Activated CD4-positive, alpha-beta memory T cell treated with anti-CD3 and anti-CD28 coated beads, Interleukin-2, amount 10 ng/mL, durations not matched to agents 7 days and 5 days (primary cell): ENCODE measurements at regions not wholly inside any gene's neighbourhood (a gene's known extent, or its start where the extent isn't known, plus 50 kb on each side); places are given as distances from the start of the nearest gene placed in this dataset.

ENCODE experiments used
- CTCF ChIA-PET: fragments of 350-600 bp; sonication (Branson Sonifier 250); formaldehyde crosslinking; loops from one replicate; lab custom pipeline; 2021; ENCODE audit warnings: antibody characterized with exemption, inconsistent platforms; lab: Charles Lee
- POLR2A ChIA-PET: fragments of 350-600 bp; sonication (Branson Sonifier 250); formaldehyde crosslinking; loops from one replicate; lab custom pipeline; 2021; ENCODE audit warnings: antibody characterized with exemption; lab: Charles Lee
- DNase-seq: peaks from one replicate; pipeline ENCODE4 v3.0.0-alpha.2; 2020
- H3K27ac Mint-ChIP-seq: one replicate; pipeline ENCODE4 v1.8.0; 2021; ENCODE audit warnings: mild to moderate bottlenecking, mixed read lengths
- H3K27me3 Mint-ChIP-seq: one replicate; pipeline ENCODE4 v1.8.0; 2021; ENCODE audit warnings: mixed read lengths
- H3K36me3 Mint-ChIP-seq: one replicate; pipeline ENCODE4 v1.8.0; 2021; ENCODE audit warnings: low read depth, mixed read lengths
- H3K4me1 Mint-ChIP-seq: one replicate; pipeline ENCODE4 v1.8.0; 2021; ENCODE audit warnings: mixed read lengths
- H3K4me3 Mint-ChIP-seq: one replicate; pipeline ENCODE4 v1.8.0; 2021; ENCODE audit warnings: mild to moderate bottlenecking, mixed read lengths
- H3K9me3 Mint-ChIP-seq: one replicate; pipeline ENCODE4 v1.8.0; 2021; ENCODE audit warnings: mixed read lengths

DNA sequence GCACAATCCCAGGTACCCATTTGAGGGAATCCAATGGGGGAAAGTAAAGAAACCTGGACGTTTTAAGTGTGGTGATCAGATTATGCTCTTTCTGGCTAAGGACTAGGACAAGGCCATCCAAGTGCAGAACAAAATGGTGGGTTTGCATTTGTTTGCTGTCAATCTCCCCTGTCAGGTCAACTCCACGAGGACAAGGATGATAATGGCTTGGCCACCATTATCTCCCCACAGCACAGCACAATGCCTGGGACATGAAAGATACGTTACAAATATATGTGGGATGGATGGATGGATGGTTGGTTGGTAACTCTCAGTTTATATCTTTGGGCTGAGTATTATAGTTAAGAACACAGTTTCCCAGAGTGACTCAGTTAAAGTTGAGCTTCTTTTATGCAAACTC, 526.9 kb downstream of the NPIPA7 start:
- H3K4me1 Mint-ChIP-seq: no peaks in the 10 kb centered on the region
- no peak for DNase-seq
- H3K27ac Mint-ChIP-seq: no peak overlapping the region
- no peaks in the 10 kb centered on the region for H3K9me3 Mint-ChIP-seq
- CTCF ChIA-PET: no interaction called here
- no peak overlapping the region for H3K4me3 Mint-ChIP-seq
- no peaks in the 10 kb centered on the region for H3K36me3 Mint-ChIP-seq
- H3K27me3 Mint-ChIP-seq: no peaks in the 10 kb centered on the region
- POLR2A ChIA-PET: no interaction called here

DNA sequence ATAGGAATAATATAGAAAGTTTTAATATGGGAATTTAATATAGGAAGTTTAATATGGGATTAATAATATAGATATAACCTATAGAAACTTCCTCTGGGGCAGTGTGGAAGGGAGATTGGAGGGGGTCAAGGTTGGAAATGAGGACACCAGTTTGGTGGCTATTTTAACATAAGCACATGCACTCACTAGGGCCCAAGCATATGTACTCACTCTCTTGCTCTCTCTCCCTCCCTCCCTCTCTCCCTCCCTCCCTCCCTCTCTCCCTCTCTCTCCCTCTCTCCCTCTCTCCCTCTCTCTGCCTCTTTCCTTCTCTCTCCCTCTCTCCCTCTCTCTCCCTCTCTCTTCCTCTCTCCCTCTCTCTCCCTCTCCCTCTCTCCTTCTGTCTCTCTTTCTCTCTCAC, 528.1 kb downstream of the NPIPA7 start:
- ChIA-PET POLR2A (no interaction called here), CTCF (no interaction called here)
- Mint-ChIP-seq H3K4me1 (no peaks in the 10 kb centered on the region), H3K27ac (no peak overlapping the region), H3K9me3 (no peaks in the 10 kb centered on the region), H3K27me3 (peaks cover under 1% of the 10 kb centered on the region), H3K36me3 (no peaks in the 10 kb centered on the region), H3K4me3 (no peak overlapping the region)
- DNase-seq: no peak

DNA sequence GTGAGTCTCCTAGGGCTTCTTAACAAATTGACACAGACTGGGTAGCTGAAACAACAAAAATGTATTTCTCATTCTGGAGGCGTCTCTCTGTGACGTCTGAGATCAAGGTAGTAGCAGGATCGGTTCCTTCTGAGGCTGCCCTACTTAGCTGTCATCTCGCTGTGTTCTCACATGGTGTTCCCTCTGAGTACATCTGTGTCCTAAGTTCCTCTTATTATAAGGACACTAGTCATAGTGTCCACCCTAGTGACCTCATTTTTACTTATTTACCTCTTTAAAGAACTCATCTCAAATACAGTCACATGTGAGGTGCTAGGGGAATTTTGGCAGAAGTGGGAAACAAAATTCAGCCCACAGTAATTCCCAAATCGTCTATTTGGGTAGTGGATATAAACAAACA, 529.1 kb downstream of the NPIPA7 start:
- Mint-ChIP-seq H3K27ac (no peak overlapping the region), H3K4me3 (no peak overlapping the region), H3K36me3 (no peaks in the 10 kb centered on the region), H3K4me1 (no peaks in the 10 kb centered on the region), H3K27me3 (peaks cover 2% of the 10 kb centered on the region), H3K9me3 (no peaks in the 10 kb centered on the region)
- CTCF ChIA-PET: no interaction called here
- no peak for DNase-seq
- POLR2A ChIA-PET: no interaction called here

DNA sequence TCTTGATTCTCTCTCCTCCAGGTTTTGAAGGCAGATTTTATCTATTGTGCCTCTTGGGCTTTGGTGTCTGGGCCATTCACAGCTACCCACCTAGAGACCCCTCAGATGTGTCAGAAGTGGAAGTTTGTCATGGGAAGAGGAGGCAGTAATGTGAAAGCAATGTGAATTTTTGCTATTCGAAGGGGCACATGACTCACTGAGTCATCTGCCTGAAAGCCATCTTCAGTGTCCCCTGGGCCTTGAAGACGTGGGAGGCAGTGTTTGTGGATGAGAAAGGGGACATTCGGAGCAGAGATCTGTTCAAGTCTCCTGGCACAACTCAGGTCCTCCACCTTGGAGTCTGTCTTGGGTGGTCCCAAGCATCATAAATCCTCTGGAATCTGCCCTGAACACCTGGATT, 530.2 kb downstream of the NPIPA7 start:
- CTCF ChIA-PET: no interaction called here
- H3K4me1 Mint-ChIP-seq: no peaks in the 10 kb centered on the region
- no peak overlapping the region for H3K27ac Mint-ChIP-seq
- no peaks in the 10 kb centered on the region for H3K9me3 Mint-ChIP-seq
- POLR2A ChIA-PET: no interaction called here
- no peak for DNase-seq
- H3K36me3 Mint-ChIP-seq: no peaks in the 10 kb centered on the region
- peaks cover 5% of the 10 kb centered on the region for H3K27me3 Mint-ChIP-seq
- no peak overlapping the region for H3K4me3 Mint-ChIP-seq

DNA sequence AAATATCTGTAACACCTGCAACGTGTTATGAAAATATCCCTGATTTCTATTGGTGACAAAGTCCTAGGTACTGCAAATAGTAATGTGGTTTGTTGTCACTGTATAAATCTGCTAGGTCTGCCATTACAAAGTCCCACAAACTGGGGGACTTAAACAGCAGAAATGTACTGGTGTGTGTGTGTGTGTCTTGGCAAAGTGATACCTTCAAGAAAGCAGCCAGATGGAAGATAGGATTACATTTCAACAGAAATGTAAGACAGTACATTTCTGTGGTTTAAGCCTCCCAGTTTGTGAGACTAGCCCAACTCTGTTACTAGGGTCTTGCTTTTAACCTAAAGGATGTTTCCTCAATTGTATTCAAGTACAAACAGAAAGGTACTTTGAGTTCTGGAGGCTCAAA, 531.7 kb downstream of the NPIPA7 start:
- Mint-ChIP-seq H3K27me3 (peaks cover 5% of the 10 kb centered on the region), H3K4me3 (no peak overlapping the region), H3K36me3 (no peaks in the 10 kb centered on the region), H3K4me1 (no peaks in the 10 kb centered on the region), H3K27ac (no peak overlapping the region), H3K9me3 (no peaks in the 10 kb centered on the region)
- DNase-seq: no peak
- ChIA-PET CTCF (no interaction called here), POLR2A (no interaction called here)

DNA sequence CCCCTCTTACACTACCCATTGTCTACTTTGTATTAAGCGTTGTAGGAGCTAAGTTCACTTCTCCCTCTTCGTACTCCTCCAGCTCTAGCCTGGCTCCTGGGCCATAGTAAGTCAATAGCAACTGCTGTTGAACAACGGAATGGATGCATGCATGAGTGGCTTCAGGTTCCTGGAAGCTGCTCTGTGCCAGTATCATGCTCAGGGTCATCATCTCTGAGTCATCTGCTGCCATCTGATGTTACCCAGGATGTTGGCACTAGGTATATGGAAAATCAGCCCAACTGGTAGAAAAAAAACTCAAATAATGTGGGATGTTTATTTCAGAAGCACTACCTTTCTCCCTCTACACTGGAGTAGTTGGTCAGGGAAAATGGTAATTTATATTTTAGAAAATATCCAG, 536.8 kb downstream of the NPIPA7 start:
- Mint-ChIP-seq H3K4me1 (no peaks in the 10 kb centered on the region), H3K27ac (no peak overlapping the region), H3K4me3 (no peak overlapping the region), H3K27me3 (peaks cover 5% of the 10 kb centered on the region), H3K36me3 (no peaks in the 10 kb centered on the region), H3K9me3 (no peaks in the 10 kb centered on the region)
- DNase-seq: no peak
- ChIA-PET CTCF (no interaction called here), POLR2A (no interaction called here)

DNA sequence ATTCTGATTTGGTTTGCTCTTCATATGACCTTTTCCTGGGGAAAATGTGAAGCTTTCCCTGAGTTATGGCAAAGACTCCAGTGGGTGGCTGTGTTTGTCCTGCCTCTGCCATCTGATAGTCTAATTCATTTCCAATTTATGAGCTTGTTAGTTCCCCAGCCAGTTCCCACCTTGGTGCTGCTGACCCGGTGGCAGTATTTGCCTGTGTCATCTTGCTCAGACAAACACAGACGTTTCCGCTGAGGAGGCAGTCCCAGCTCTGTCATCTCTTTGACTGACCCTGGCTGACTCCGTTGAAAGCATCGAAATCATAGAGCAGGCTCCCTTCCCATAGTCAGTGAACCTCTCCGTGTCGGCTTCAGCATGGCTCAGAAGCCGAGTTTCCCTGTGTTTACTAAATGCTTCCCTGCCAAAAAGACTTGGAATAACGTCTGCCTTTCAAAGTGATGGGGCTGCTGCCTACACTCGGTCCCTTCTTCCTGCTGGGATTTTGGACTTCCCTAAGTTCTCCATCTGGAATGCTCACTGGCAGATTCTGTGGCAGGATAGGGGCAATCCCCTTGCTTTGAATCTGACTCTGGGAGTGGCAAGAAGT, 538.3 kb downstream of the NPIPA7 start:
- no peaks in the 10 kb centered on the region for H3K36me3 Mint-ChIP-seq
- H3K4me3 Mint-ChIP-seq: no peak overlapping the region
- peaks cover 3% of the 10 kb centered on the region for H3K27me3 Mint-ChIP-seq
- DNase-seq: no peak
- no peak overlapping the region for H3K27ac Mint-ChIP-seq
- CTCF ChIA-PET: no interaction called here
- no peaks in the 10 kb centered on the region for H3K4me1 Mint-ChIP-seq
- H3K9me3 Mint-ChIP-seq: no peaks in the 10 kb centered on the region
- POLR2A ChIA-PET: no interaction called here

DNA sequence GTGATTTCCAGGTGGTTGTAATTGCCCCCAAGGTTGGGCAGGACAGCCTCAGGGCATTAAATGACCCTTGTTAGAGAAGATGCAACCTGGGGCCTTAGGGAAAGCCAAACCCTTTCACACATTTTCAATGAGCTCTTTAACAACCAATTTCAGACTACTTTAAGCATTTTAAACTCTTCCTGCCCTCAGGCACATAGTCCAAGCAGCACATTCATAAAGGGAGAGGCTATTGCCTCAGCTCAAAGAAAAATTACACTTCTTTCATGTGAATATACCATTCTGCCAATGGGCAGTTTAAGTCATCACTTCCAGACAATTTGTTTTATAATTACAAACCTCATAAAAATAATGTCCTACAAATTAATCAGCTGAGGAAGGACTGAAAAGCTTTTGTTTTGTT, 544.5 kb downstream of the NPIPA7 start:
- H3K4me3 Mint-ChIP-seq: no peak overlapping the region
- CTCF ChIA-PET: no interaction called here

DNA sequence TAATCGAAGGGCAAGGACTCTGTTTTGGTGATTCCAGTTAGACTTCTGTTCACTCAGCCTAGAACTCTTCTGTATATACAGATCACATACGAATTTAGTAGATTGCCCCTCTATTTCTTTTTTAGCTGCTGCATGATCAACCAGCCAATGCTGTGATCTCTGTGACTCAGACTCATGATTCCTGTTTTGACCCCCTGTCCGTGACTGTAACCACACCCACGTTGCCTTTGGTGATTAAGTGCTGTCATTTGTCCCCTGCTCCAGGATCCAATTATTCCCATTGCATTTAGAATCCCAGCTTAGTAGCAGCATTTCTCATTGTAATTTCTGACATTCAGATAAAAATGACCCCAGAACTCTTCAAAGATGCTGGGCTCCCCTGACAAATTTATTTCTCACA, 545.7 kb downstream of the NPIPA7 start:
- Mint-ChIP-seq H3K4me3 (no peak overlapping the region), H3K27me3 (no peaks in the 10 kb centered on the region), H3K36me3 (no peaks in the 10 kb centered on the region), H3K27ac (no peak overlapping the region), H3K9me3 (no peaks in the 10 kb centered on the region), H3K4me1 (no peaks in the 10 kb centered on the region)
- CTCF ChIA-PET: no interaction called here
- no peak for DNase-seq
- POLR2A ChIA-PET: no interaction called here

More for the DNA sequence above, 544.5 kb downstream of the NPIPA7 start:
- POLR2A ChIA-PET: no interaction called here
- H3K27ac Mint-ChIP-seq: no peak overlapping the region
- no peaks in the 10 kb centered on the region for H3K9me3 Mint-ChIP-seq
- H3K27me3 Mint-ChIP-seq: no peaks in the 10 kb centered on the region
- DNase-seq: no peak
- no peaks in the 10 kb centered on the region for H3K36me3 Mint-ChIP-seq
- H3K4me1 Mint-ChIP-seq: no peaks in the 10 kb centered on the region

DNA sequence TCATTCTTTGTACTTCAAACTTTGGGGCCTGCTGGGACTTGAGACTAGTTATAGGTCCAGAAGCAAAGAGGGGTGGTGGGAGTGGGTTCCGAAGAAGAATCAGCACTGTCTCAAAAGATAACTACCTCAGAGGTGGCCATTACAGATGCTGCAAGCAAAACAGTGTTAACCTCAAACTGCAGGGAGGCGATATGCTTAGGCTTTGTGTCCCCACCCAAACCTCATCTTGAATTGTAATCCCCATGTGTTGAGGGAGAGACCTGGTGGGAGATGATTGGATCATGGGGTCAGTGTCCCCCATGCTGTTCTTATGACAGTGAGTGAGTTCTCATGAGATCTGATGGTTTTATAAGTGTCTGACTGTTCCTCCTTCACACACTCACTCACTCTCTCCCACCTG, 545.3 kb downstream of the XYLT1 start:
- Mint-ChIP-seq H3K4me3 (no peak overlapping the region), H3K4me1 (no peaks in the 10 kb centered on the region), H3K27me3 (peaks cover 4% of the 10 kb centered on the region), H3K9me3 (no peaks in the 10 kb centered on the region), H3K27ac (no peak overlapping the region), H3K36me3 (no peaks in the 10 kb centered on the region)
- ChIA-PET POLR2A (no interaction called here), CTCF (no interaction called here)
- no peak for DNase-seq

DNA sequence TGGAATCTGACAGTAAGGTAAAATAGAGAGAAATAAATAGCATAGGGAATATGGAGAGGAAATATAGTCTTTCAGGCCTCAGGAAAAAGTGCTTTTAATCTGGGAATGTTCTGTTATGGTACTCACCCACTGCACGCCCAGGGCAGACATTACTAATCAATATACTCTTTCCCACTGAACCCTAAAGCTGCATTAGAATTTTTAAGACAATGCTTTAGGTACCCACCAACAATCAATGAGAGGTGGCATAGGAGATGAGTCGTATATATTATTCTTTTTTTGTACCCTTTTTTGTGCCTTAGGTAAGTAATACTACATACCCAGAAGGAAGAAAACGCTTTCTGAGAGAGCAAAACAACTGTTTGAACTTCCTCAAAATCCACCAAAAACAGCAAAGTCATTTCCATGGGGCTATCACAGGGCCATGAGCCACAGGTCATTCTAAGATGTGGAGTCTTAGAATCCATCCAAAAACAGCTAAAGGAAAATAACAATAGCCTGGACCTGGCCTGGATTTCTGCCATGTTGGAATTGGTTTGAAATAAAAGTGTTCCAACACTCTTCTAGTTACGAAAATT, 542.1 kb downstream of the XYLT1 start:
- ChIA-PET POLR2A (no interaction called here), CTCF (no interaction called here)
- no peak for DNase-seq
- Mint-ChIP-seq H3K27ac (no peak overlapping the region), H3K36me3 (no peaks in the 10 kb centered on the region), H3K9me3 (no peaks in the 10 kb centered on the region), H3K4me3 (no peak overlapping the region), H3K27me3 (peaks cover 4% of the 10 kb centered on the region), H3K4me1 (no peaks in the 10 kb centered on the region)

DNA sequence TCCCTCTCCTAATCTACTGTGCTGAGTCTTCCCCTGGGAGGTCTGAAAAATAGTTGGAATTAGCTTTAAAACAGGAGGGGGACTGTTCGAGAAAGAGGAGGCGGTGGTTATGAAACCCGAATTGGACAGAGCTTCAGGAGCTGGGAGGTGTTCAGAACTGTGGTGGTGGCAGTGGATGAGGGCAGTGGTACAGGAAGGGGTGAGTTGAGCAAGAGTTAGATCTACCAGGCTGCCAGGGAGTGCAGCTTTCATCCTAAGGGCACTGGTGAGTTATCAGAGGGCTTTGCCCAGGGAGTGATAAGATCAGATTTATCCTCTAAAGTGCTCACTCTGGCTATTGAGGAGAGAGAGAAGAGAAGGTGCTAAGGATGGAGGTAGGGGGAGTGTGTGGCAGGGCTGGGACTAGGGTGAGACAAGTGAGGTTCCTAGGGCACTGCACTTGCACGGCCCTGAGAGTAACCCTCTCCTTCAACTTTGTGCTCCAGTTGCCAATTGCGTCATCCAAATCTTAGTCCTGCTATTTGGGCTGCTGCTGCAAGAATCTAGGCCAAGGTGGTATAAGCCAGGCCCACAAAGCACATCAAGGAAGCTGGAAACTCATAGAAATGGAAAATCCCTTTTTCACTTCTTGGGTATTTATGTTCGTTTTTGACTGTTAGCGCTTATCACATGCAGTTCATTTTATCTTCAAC, 540.3 kb downstream of the XYLT1 start:
- no peak for DNase-seq
- ChIA-PET POLR2A (no interaction called here), CTCF (no interaction called here)
- H3K27me3 Mint-ChIP-seq: peaks cover 4% of the 10 kb centered on the region
- H3K9me3 Mint-ChIP-seq: no peaks in the 10 kb centered on the region
- H3K27ac Mint-ChIP-seq: no peak overlapping the region
- no peaks in the 10 kb centered on the region for H3K4me1 Mint-ChIP-seq
- H3K36me3 Mint-ChIP-seq: no peaks in the 10 kb centered on the region
- H3K4me3 Mint-ChIP-seq: no peak overlapping the region

DNA sequence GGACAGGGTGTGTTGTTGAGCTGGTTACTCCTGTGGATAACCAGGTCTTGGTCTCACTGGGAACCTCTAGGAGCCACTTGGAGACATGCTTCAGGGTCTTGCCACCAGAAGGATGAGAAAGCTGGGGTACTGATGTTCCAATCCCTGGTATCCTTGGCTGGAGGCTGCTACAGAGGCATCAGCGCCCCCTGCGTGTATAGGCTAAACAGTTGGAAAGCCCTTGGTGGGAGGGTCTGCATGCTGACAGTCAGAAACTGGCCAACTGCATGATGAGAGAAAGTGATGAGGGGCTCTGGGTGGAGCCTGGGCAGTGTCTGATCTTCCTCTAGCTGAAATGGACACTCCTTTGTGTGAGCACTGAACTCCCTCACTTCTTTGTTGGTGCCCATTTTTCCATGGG, 536.9 kb downstream of the XYLT1 start:
- POLR2A ChIA-PET: no interaction called here
- Mint-ChIP-seq H3K27ac (no peak overlapping the region), H3K9me3 (no peaks in the 10 kb centered on the region), H3K4me1 (no peaks in the 10 kb centered on the region), H3K27me3 (peaks cover 13% of the 10 kb centered on the region), H3K4me3 (no peak overlapping the region), H3K36me3 (no peaks in the 10 kb centered on the region)
- CTCF ChIA-PET: no interaction called here
- no peak for DNase-seq

DNA sequence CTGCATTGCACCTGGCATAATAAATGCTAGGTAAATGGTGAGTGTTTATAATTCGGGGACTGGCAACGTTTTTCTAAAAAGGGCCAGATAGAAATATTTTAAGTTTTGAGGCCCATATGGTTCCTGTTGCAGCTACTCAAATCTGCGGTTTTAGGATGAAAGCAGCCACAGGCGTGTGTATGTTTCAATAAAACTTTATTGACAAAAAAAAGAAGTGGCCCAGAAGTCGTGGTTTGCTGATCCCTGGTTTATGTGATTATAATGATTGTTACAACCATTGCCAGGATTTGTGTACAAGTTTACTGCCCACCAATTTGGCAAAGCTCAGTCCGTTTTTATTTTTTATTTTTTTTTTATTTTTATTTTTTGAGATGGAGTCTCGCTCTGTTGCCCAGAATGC, 536.1 kb downstream of the XYLT1 start:
- H3K9me3 Mint-ChIP-seq: no peaks in the 10 kb centered on the region
- H3K27ac Mint-ChIP-seq: no peak overlapping the region
- peaks cover 13% of the 10 kb centered on the region for H3K27me3 Mint-ChIP-seq
- ChIA-PET CTCF (interaction anchor here (0.7 kb wide), 1 partner anchor 133 kb away, joined by 3 read pairs; no protein-coding TSS in a partner anchor), POLR2A (no interaction called here)
- H3K4me3 Mint-ChIP-seq: no peak overlapping the region
- H3K4me1 Mint-ChIP-seq: no peaks in the 10 kb centered on the region
- H3K36me3 Mint-ChIP-seq: no peaks in the 10 kb centered on the region
- no peak for DNase-seq
